Activated CD4-positive, alpha-beta T cell treated with anti-CD3 and anti-CD28 coated beads, Interleukin-2, Interleukin-4, amounts not matched to agents 100 ng/mL and 50 ng/mL, durations not matched to agents 16 hours and 8 hours (primary cell): ENCODE measurements at regions not wholly inside any gene's neighbourhood (a gene's known extent, or its start where the extent isn't known, plus 50 kb on each side); places are given as distances from the start of the nearest gene placed in this dataset.

Experiments
- DNase-seq: peaks from one replicate; pipeline ENCODE4 v3.0.0-alpha.2; 2020; ENCODE audit warnings: low spot score

DNA sequence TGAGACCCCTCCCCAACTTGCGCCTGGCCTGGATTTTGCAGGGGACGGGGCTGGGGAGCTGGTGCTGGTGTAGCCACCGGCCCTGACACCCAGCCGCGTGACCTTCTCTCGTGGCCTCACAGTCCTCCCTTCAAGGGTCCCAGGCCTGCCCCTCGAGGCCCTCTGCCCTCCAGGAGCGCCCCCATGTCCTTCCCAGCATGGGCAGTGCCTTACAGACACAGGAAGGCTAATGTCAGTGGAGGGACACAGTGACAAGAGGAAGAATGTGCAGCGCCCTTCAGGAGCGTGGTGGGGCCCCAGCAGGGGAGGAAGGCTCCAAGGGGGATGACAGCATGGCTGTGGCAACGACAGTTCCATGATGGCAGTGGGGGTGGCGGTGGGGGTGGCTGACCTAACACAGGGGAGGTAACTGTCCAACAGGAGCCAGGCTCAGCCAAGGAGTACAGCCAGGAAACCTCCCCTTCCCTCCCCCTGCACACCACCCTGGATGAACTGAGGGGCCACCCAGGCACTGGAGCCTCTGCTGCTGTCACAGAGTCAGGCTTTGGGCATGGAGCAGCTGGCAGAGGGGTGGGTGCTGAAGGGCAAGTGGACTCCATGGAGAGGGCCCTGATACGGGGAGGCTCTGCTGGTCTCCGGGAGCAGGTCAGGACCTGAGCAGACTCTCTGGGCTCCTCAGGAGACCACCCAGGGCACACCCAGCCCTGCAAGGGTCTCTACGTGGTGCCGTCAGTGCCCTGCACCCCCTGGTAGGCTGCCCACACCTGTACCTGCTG is 76.0 kb upstream of the RET start:
- DNase-seq = no peak

DNA sequence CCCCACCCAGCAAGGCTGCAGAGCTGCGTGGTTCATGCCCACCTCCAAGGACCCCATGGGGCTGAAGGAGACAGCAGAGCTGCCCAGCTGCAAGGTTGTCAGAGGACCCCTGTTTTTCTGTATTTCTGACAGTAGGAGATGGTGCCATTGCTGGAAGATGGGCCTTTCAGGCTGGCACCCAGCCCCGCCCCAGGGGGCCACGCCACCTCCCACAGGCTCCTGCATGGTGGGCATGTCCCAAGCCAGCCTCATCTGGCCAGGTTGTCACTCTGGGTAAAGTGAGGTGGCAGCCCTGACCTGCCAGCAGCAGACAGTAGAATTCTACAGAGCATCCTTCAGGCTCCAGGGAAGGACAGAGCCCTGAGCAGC is 75.5 kb upstream of the RET start:
- DNase-seq = no peak

- DNase-seq = no peak
Measured at GRCh38 chr10:43002596-43002995, 74.3 kb upstream of the RET start.

DNA sequence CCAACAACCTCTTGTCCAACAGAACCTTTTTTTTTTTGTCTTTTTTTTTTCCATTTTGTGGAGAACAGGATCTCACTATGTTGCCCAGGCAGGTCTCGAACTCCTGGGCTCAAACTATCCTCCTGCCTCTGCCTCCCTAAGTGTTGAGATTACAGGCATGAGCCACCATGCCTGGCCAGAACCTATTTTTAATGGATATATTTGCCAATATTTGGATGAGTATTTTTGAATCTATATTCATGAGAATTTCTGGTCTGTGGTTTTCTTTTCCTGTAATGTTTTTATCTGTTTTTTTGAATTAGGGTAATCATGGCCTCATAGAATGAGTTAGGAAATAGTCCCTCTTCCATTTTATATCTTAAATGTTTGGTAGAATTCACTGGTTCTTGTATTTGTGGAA is 70.4 kb upstream of the RET start:
- DNase-seq = no peak

DNA sequence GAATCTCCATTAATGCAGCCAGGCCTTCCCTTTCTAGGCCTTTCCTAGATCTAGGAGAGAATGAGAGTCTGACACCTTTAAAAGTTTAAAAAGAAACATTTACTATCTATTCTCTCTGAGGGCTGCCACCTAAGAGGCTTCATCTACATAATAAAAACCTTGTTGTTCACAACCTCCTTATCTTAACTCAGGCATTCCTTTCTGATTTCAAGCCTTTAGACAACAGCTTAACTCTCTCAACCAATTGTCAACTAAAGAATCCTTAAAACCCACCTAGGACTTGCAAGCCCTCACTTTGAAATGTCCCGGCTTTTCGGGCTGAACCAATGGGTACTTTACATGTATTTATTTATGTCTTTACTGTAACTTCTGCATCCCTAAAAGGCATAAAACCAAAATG is 64.3 kb upstream of the RET start:
- DNase-seq = no peak

DNA sequence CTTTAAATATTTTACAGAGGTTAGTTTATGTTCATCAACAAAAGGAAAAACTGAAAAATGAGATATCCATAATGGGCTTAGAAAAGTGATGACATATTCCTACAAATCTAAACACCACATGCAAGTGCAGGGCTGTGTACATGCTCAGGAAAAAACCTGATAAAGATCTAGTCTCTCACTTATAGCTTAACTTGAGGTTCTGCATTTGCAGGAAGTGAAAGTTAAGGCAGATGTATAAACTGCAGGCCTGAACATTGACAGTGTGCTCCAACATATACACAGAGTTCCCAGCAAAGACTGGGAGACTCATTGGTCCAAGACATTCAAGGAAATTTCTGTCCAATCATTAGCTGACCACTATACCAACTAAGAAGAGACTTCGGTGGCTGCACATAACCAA is 63.8 kb upstream of the RET start:
- DNase-seq = no peak

GRCh38 chr10:43024524-43024923 is 52.3 kb upstream of the RET start:
- no peak for DNase-seq

DNA sequence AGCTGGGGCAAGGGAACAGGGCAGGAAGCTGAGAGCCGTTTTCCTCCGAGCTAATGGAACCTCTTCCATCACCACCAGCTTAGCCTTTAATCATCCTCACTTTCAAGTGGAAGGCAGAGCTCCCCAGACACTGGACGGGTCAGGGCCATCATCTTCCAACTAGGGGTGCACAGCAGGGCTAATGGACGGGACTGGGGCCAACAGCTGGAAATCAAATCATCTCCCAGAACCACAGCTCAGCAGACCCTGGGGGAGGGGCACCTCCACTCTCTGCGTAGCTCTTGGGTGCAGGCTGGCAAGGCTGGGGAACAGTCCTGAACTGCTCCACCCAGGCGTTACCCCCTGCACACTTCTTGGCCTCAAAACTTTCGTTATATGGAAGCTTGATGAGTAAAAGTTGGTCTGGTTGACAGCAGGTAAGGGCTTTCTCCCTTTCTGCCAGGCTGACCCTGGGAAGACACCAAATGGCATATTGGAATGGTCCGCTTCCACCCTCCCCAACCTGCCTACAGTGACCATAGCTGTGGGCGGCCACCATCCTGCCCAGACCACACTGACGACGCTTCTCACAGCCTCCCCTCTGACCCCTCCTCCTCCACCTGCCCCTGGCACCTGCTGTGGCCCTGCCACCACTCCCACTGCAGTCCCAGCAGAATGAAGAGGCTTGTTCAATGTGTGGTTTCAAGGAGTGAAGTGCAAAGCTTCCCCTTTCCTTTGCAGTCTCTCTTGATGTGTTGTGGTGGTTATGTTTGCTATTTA is 51.7 kb upstream of the RET start:
- no peak for DNase-seq

DNA sequence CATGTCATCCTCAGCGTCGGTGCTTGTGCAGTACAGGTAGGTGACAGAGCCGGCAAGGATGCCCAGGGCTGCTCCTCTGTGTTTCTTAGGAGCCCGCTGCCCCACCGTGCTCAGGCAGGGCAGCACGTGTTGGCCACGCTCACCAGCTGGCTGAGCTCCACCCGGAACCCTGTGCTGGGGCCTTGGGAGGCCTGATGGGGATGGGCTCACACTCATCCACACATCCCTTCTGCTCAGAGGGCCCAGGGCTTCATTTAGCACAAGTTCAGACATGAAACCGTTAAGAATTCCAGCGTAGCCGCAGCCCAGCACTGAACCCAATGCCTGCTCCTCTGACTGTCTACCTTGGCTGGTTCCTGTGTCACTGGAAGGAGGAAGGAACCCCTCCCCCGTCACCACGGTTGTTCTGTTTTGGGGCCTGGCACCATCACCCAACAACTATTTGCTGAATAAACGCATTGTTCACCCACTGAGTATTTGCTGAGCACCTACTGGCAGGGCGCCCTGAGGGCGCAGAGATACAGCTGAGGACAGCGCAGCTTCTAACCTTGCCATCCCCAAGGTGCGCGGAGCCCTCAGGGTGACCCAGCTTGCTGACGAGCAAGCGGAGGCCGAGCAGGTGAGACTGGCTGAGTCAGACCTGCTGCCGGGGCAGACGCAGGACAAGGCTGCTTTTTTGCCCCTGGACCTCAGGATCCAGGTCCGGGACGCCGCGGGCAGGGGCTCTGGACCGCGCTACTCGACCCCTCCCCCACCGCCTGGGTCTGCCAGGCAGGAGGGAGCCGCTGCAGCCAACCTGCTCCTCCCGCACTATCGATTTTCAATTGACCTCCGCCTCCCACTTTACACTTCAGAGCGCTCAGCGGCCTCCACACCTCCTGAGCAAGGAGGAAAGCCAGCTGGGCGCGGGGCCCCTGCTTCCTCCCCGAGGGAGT is 50.6 kb upstream of the RET start:
- DNase-seq = no peak
